Left colon (tissue), 2 donors: ENCODE measurements at regions not wholly inside any gene's neighbourhood (a gene's known extent, or its start where the extent isn't known, plus 50 kb on each side); places are given as distances from the start of the nearest gene placed in this dataset.

ENCODE experiments used
- ATAC-seq: fragments of 200-7000 bp; cut with Tn5 transposase; one replicate; pipeline ENCODE4 v1.9.1; 2020; ENCODE audit warnings: mild to moderate bottlenecking, moderate library complexity
- DNase-seq, 2 donors: peaks; one replicate each; pipeline ENCODE4 v3.0.0-alpha.2; 2020
- intact Hi-C, 2 donors: fragments of 100-400 bp; cut with DNase I in 1 of 2; cut with micrococcal nuclease in 1 of 2; formaldehyde crosslinking; loops; one replicate each; pipeline versions ENCODE4 v1.11.2 to v1.14.0; 2022; cut with DNase I, micrococcal nuclease
- donor health status: DM: no; HTN: no; CAD: no.
- donor health status: DM: yes; HTN: yes; CAD: no.

DNA sequence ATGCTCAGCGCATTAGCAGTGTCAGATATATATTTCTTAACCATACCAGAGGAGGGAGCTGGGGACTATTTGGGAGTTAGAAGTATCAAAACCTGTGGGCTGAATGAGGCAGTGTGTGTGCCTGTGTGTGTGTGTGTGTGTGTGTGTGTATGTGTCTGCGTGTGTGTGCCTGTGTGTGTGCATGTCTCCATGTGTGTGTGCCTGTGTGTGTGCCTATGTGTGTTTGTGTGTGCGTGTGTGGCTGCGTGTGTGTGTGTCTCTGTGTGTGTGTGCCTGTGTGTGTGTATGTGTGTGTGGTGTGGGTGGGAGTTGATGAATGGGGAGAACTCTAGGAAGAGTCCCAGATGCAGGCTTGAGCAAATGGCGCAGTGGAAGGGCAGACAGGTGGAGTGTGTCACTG is 92.9 kb downstream of the PAX1 start:
- intact Hi-C loops, result no loop called here
- ATAC-seq, result no peak

DNA sequence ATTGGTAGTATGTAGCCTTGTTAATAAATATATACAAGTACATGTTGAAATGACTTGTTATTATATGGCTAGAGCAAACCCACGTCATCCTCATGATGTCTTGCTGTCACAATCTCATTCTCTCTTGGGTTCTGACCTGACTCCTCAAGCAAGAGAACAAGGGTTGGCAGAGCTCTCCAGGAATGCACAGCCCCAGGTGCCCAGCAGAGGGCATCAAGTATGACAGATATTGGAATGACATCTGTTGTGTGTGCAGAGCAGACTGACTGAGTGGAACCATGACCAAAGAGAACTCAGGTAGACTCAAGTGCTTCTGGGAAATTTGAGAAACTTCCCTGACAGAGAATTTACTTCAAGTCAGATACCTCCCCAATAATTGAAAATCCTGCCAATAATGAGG is 90.6 kb downstream of the PAX1 start:
- DNase-seq (no peak), ATAC-seq (no peak)
- intact Hi-C loops, result no loop called here

More for the DNA sequence above, 92.9 kb downstream of the PAX1 start:
- no peak for DNase-seq

DNA sequence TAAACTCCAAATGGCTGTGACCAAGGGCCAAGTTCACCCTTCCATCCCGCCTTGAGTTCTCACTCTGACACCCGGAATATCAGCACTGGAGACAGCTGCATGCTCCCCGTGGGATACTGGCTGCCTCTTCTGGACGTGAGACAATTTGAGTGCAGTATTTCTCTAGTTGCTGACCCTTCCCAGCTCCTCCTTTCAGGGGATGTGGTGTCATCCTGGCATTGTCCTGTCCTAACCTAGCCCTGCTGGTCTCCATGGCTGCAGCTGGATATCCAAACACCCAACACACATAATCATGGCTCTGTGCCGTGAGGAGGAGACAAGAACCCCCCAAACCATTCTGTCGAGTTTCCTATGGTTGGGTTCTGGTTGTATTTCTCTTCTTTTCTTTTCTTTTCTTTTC is 82.6 kb downstream of the PAX1 start:
- intact Hi-C loops, result no loop called here
- DNase-seq (no peak), ATAC-seq (no peak)

DNA sequence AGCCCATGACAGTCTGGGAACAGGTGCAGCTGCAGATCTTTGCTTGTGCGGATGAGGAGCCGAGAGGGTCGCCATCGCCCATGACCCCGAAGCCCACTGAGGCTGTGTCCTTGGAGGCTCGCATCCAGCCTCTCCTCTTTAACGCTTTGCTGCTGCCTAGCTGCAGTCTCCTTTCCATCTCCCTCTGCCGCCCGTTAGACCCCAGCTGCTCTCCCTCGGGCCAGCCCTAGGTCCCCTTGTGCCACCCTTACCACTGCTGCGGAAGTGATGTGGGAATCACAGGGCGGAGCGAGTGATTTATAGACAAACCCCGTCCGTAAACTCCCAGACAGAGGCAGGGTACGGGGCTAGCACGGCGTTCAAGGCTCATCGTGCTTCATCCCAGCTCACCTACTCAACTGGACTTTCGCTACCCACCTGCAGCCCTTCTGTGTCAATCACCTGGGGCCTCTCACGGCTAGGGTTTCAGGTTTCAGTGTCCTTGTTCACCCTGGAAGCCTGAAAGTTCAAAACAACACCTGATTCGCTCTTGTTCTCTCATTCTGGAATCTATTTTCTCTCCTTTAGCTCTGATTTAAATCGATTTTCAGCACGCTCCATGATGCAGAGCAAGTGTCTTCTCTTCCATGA is 76.1 kb downstream of the PAX1 start:
- intact Hi-C loops, result no loop called here
- no peak for ATAC-seq
- no peak for DNase-seq

DNA sequence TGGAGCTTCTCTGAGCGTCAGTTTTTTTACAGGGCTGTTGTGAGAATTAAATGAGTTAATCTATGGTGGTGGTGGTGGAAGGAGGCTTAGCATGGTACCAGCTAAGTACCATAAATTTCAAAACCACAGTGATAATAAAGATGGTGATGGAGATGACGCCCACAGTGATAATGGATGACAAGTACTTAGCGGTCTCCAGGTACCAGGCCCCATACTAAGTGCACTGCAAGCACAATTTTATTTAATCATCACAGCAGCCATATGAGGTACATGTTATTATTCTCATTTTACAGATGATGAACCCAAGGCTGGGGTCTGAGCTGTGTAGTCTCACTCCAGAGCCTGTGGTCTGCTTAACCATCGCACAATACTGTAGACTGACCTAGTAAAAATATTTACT is 75.1 kb downstream of the PAX1 start:
- no peak for DNase-seq
- intact Hi-C loops, result no loop called here
- ATAC-seq, result no peak
